ENCODE measurements at regions not wholly inside any gene's neighbourhood (a gene's known extent, or its start where the extent isn't known, plus 50 kb on each side); places are given as distances from the start of the nearest gene placed in this dataset.

DNA sequence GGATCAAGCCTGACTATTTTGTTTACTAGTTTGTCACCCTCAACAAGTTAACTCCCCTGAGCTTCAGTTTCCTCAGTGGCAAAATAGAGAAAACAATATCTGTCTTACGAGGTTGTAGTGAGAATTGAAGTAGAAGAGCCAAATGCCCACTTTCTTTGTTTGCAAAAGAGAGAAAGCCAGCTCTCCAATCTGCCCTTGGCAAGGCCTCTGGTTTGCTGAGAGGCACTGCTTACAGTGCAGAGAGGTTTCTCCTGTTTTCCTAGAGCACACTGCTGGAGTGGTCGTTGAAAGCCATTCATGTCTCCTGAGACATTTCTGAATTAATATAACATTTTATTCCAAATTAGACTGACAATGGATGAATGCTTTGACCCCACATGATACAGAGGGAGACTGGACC is 260.5 kb upstream of the IGF1R start:
- no peak for DNase-seq
- Histone ChIP-seq H3K27ac (no peak overlapping the region), H3K4me3 (no peak overlapping the region), H3K9me3 (no peaks in the 10 kb centered on the region), H3K4me1 (no peaks in the 10 kb centered on the region), H3K36me3 (no peaks in the 10 kb centered on the region), H3K27me3 (replicated peaks in 1 of 7) (peaks cover 0 to 8% (median 0%) of the 10 kb centered on the region in 7 donors)
- intact Hi-C loops (cut with DNase I; ENCODE audit: low total_unique reads) = no loop called here
- WGBS, 5 donors = 59 to 72% (median 70%) methylated on average over 2 of the region's 2 CpGs
- no peak for TF ChIP-seq POLR2A (IDR thresholded peaks at IDR 0.05)
- no peak for TF ChIP-seq CTCF (IDR thresholded peaks at IDR 0.05 in 8 of 11, conservative IDR thresholded peaks at IDR 0.05 in 3 of 11)
- TF ChIP-seq POLR2AphosphoS5 (IDR thresholded peaks at IDR 0.05) = no peak

DNA sequence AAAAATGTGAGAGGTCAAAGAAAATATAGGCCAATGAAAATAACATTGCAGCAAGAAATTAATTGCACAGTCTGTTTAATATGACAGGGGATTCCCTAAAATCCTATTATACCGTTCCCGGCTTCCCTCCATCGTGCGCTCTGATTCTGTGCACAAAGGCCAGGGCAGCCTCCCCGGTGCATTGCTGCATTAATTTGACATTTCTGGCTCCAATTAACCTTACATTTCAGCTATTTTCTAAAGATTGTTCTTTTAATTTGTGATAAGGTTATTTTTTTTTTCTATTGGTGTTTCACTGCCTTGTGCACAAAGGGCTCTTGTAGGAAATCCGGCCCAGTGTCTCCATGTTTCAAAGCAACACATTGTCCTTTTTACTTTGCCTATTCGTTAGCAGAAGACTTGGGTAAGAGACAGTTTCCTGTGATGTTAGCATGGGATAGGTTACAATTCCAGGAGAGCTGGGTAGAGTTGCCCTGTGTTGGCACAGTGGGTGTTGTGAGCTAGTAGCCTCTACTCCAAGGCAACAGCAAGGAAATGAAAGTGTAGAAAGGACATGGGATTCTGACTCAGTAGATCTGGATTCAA is 257.3 kb upstream of the IGF1R start:
- DNase-seq = no peak
- H3K4me3 ChIP-seq = no peak overlapping the region
- 72 to 82% (median 79%) methylated on average over 7 of the region's 7 CpGs for WGBS, 5 donors
- intact Hi-C loops (cut with DNase I; ENCODE audit: low total_unique reads) = no loop called here
- no peaks in the 10 kb centered on the region for H3K36me3 ChIP-seq
- no peaks in the 10 kb centered on the region for H3K9me3 ChIP-seq
- no peaks in the 10 kb centered on the region for H3K4me1 ChIP-seq
- H3K27ac ChIP-seq = no peak overlapping the region
- TF ChIP-seq CTCF (IDR thresholded peaks at IDR 0.05 in 8 of 11, conservative IDR thresholded peaks at IDR 0.05 in 3 of 11) (no peak), POLR2AphosphoS5 (IDR thresholded peaks at IDR 0.05) (no peak), POLR2A (IDR thresholded peaks at IDR 0.05) (no peak)
- H3K27me3 ChIP-seq (replicated peaks in 1 of 7) = peaks cover 0 to 8% (median 0%) of the 10 kb centered on the region in 7 donors

- H3K27ac ChIP-seq = no peak overlapping the region
- H3K27me3 ChIP-seq (replicated peaks in 1 of 7) = peaks cover 0 to 8% (median 0%) of the 10 kb centered on the region in 7 donors
- no peaks in the 10 kb centered on the region for H3K9me3 ChIP-seq
- no peak for TF ChIP-seq POLR2AphosphoS5 (IDR thresholded peaks at IDR 0.05)
- TF ChIP-seq CTCF (IDR thresholded peaks at IDR 0.05 in 8 of 11, conservative IDR thresholded peaks at IDR 0.05 in 3 of 11) = no peak
- no peak for TF ChIP-seq POLR2A (IDR thresholded peaks at IDR 0.05)
- 81 to 87% (median 85%) methylated on average over 7 of the region's 7 CpGs for WGBS, 5 donors
- H3K4me1 ChIP-seq = no peaks in the 10 kb centered on the region
- intact Hi-C loops (cut with DNase I; ENCODE audit: low total_unique reads) = no loop called here
- no peaks in the 10 kb centered on the region for H3K36me3 ChIP-seq
- H3K4me3 ChIP-seq = no peak overlapping the region
- DNase-seq = no peak
Measured at GRCh38 chr15:98391568-98391967, 256.8 kb upstream of the IGF1R start.

DNA sequence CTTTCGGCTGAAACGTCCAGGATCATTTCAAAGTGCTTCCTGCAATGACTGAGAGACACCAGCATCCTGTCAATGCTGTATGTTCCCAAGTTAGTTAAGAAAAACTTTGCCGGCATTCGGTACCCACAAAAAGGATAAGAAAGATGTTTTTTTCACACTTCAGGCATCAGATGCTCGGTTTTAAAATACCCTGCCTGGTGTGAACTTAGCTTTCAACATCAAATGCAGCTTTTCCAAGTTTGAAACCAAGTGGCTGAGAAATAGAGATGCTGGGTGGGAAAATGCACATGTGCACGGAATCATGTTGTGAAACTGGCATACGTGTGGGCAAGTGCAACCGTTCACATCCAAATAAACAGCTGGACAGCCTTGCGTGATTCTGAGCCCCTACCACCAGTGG is 254.9 kb upstream of the IGF1R start:
- intact Hi-C loops (cut with DNase I; ENCODE audit: low total_unique reads) = no loop called here
- H3K27ac ChIP-seq = no peak overlapping the region

More for the DNA sequence above, 254.9 kb upstream of the IGF1R start:
- H3K36me3 ChIP-seq = no peaks in the 10 kb centered on the region
- H3K4me1 ChIP-seq = no peaks in the 10 kb centered on the region
- TF ChIP-seq CTCF (IDR thresholded peaks at IDR 0.05 in 8 of 11, conservative IDR thresholded peaks at IDR 0.05 in 3 of 11) (no peak), POLR2AphosphoS5 (IDR thresholded peaks at IDR 0.05) (no peak), POLR2A (IDR thresholded peaks at IDR 0.05) (no peak)
- 63 to 76% (median 73%) methylated on average over 9 of the region's 9 CpGs for WGBS, 5 donors
- no peaks in the 10 kb centered on the region for H3K9me3 ChIP-seq
- no peak overlapping the region for H3K4me3 ChIP-seq
- DNase-seq = no peak
- H3K27me3 ChIP-seq (replicated peaks in 1 of 7) = peaks cover 0 to 18% (median 0%) of the 10 kb centered on the region in 7 donors

All from spleen (tissue), 11 donors.